ENCODE measurements at regions not wholly inside any gene's neighbourhood (a gene's known extent, or its start where the extent isn't known, plus 50 kb on each side); places are given as distances from the start of the nearest gene placed in this dataset.
"Not testable (repeated sequence)": the region's sequence is repeated elsewhere in the genome, so short reads cannot be mapped to it uniquely, and the experiment has no call there.

DNA sequence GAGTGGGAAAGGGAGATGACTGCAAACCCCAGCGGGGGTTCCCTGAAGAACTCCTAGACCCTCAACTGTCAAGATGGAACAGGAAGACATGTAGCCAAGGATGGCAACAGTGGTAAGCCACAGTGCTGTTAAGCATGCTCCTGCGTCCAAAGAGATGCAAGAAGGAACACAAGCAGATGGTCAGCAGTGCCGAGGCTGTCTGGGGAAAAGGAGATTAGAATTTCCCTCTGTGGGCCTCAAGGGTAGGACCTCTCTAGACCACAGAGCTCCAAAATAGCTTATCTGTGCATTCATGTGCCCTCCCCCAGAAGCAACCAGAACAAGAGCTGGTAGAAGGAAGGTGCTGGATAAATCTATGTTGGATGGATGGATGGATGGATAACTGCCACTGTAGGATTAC lies 82.0 kb upstream of the CPEB2 start:
- H3K4me3 ChIP-seq, result no peak overlapping the region
- no peak for DNase-seq (ENCODE audit: low spot score in 2 of 2)

DNA sequence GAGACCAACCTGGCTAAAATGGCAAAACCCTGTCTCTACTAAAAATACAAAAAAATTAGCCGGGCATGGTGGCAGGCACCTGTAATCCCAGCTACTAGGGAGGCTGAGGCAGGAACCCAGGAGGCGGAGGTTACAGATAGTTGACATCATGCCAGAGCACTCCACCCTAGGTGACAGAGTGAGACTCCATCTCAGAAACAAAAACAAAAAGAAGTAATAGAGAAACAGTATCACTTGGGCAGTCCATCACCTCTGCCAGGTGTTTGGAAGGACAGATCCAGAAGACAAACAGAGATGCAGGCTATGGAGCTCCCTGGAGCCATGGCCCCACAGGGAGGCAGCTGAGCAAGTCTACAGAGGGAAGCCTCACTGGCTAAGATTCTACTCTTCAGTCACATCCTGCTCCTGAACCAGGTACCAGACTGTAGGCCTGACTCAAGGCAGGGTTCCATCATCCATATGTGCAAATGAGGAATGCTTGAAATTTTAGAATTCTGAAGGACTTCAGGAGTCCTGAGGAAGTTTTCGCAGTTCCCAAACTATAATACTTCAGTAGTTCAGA lies 81.4 kb upstream of the CPEB2 start:
- WGBS, 2 donors, result 96 to 97% methylated on average over 3 of the region's 3 CpGs

More for the DNA sequence above, 82.0 kb upstream of the CPEB2 start:
- H3K36me3 ChIP-seq, result no peaks in the 10 kb centered on the region
- 86 to 87% methylated on average over 3 of the region's 3 CpGs for WGBS, 2 donors
- no peak overlapping the region for H3K27ac ChIP-seq
- TF ChIP-seq EP300 (IDR thresholded peaks at IDR 0.05), result no peak
- no peak for TF ChIP-seq POLR2A (IDR thresholded peaks at IDR 0.05)
- TF ChIP-seq, protein P1, sequence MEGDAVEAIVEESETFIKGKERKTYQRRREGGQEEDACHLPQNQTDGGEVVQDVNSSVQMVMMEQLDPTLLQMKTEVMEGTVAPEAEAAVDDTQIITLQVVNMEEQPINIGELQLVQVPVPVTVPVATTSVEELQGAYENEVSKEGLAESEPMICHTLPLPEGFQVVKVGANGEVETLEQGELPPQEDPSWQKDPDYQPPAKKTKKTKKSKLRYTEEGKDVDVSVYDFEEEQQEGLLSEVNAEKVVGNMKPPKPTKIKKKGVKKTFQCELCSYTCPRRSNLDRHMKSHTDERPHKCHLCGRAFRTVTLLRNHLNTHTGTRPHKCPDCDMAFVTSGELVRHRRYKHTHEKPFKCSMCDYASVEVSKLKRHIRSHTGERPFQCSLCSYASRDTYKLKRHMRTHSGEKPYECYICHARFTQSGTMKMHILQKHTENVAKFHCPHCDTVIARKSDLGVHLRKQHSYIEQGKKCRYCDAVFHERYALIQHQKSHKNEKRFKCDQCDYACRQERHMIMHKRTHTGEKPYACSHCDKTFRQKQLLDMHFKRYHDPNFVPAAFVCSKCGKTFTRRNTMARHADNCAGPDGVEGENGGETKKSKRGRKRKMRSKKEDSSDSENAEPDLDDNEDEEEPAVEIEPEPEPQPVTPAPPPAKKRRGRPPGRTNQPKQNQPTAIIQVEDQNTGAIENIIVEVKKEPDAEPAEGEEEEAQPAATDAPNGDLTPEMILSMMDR (IDR thresholded peaks at IDR 0.05), result no peak
- no peaks in the 10 kb centered on the region for H3K4me1 ChIP-seq
- no peaks in the 10 kb centered on the region for H3K27me3 ChIP-seq
- no peaks in the 10 kb centered on the region for H3K9me3 ChIP-seq

DNA sequence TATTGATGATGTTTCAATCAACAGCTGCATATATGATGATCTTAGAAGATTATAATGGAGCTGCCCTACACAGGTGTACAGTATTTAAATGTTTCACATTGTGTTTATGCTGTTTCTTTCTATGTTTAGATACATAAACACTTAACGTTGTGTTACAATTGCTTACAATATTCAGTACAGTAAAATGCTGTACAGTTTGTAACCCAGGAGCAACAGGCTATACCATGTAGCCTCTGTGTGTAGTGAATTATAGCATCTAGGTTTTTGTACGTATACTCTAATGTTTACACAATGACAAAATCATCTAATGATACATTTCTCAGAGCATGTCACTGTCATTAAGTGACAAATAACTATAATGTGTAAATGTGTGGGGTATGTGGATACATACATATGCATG lies 80.5 kb upstream of the CPEB2 start:
- not testable (repeated sequence) for H3K36me3 ChIP-seq; H3K27ac ChIP-seq; H3K27me3 ChIP-seq; DNase-seq (ENCODE audit: low spot score in 2 of 2); H3K9me3 ChIP-seq; H3K4me1 ChIP-seq; H3K4me3 ChIP-seq
- 75 to 82% methylated on average over 2 of the region's 2 CpGs for WGBS, 2 donors

More for the DNA sequence above, 81.4 kb upstream of the CPEB2 start:
- no peak overlapping the region for H3K4me3 ChIP-seq
- TF ChIP-seq, protein P1 (IDR thresholded peaks at IDR 0.05), result no peak
- no peak for TF ChIP-seq EP300 (IDR thresholded peaks at IDR 0.05)
- no peak for TF ChIP-seq POLR2A (IDR thresholded peaks at IDR 0.05)
- DNase-seq (ENCODE audit: low spot score in 2 of 2), result no peak
- H3K27me3 ChIP-seq, result no peaks in the 10 kb centered on the region
- H3K9me3 ChIP-seq, result no peaks in the 10 kb centered on the region
- H3K36me3 ChIP-seq, result no peaks in the 10 kb centered on the region
- no peak overlapping the region for H3K27ac ChIP-seq
- no peaks in the 10 kb centered on the region for H3K4me1 ChIP-seq

DNA sequence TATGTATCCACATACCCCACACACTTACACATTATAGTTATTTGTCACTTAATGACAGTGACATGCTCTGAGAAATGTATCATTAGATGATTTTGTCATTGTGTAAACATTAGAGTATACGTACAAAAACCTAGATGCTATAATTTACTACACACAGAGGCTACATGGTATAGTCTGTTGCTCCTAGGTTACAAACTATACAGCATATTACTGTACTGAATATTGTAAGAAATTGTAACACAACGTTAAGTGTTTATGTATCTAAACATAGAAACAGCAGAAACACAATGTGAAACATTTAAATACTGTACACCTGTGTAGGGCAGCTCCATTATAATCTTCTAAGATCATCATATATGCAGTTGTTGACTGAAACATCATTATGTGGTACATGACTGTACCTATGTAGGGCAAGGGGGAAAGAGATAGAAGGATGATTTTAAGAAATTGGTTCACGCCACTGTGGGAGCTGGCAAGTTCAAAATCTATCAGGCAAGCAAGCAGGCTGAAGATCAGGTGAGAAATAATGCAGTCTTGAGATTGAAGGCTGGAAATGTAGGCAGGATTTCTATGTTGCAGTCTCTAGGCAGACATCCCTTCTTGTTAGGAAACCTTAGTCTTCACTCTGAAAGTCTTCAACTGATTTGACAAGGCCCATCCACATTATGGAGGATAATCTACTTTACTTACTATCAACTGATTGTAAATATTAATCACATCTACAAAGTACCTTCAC lies 78.0 kb upstream of the CPEB2 start:
- TF ChIP-seq EP300 (IDR thresholded peaks at IDR 0.05) (no peak), POLR2A (IDR thresholded peaks at IDR 0.05) (no peak)
- TF ChIP-seq, protein P1 (IDR thresholded peaks at IDR 0.05), result no peak
- Histone ChIP-seq H3K9me3 (no peaks in the 10 kb centered on the region), H3K36me3 (no peaks in the 10 kb centered on the region), H3K27me3 (no peaks in the 10 kb centered on the region), H3K4me3 (no peak overlapping the region), H3K27ac (no peak overlapping the region), H3K4me1 (peaks cover 0 to 10% (median 0%) of the 10 kb centered on the region in 4 donors)
- DNase-seq (ENCODE audit: low spot score in 2 of 2), result no peak
- WGBS, 2 donors, result 86 to 93% methylated on average over 3 of the region's 3 CpGs

DNA sequence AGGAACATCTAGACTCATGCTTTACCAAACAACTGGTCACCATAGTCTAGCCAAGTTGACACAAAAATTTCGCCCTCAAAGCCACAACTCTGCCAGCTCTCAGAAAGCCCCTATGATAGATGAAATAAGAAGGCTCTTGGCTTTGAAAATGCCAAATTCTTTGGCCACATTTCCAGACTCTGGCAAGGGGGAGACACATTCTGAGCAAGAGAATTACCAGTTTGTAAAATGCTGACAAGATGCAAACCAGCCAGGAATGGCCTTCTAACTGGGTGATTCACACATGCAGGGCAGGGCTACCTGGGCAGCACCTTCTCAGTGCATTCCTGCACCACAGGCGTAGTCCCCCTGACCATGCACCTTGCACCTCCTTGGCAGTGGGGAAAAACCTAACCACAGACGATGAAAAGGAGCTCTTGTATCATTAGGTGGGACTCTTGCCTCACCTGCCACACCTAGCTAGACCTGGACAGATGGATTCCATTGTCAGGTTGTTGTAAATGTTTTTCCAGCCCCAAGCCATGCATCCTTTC lies 77.4 kb upstream of the CPEB2 start:
- Histone ChIP-seq H3K27me3 (no peaks in the 10 kb centered on the region), H3K9me3 (no peaks in the 10 kb centered on the region), H3K27ac (no peak overlapping the region), H3K4me1 (peaks cover 0 to 10% (median 0%) of the 10 kb centered on the region in 4 donors), H3K36me3 (no peaks in the 10 kb centered on the region), H3K4me3 (no peak overlapping the region)
- no peak for TF ChIP-seq POLR2A (IDR thresholded peaks at IDR 0.05)
- TF ChIP-seq, protein P1 (IDR thresholded peaks at IDR 0.05), result no peak
- TF ChIP-seq EP300 (IDR thresholded peaks at IDR 0.05), result no peak
- WGBS, 2 donors, result 81 to 83% methylated on average over 3 of the region's 3 CpGs
- DNase-seq (ENCODE audit: low spot score in 2 of 2), result no peak

Measured in tibial nerve (tissue), 4 donors.